ENCODE measurements at regions not wholly inside any gene's neighbourhood (a gene's known extent, or its start where the extent isn't known, plus 50 kb on each side); places are given as distances from the start of the nearest gene placed in this dataset.

DNA sequence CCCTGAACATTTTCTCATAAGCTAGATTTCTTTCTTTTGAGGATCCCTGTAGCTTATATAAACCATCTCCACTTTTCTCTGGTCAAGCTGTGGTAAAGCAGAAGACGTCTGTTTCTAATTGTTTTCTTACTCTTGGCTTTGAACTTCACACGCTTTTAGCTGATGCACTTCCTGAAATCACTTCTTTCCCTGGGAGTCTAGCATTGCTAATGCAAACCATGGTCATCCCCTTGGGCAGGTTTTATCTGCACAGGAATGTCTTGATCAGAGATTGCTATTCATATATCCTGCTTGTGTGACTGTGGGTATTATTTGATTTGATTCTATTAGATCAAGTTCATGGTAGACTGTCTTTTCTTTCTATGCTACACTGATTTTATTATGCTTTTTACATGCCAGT lies 199.2 kb upstream of the POU2AF2 start:
- no peak for DNase-seq
- no peaks in the 10 kb centered on the region for H3K4me1 ChIP-seq
- TF ChIP-seq POLR2A (IDR thresholded peaks at IDR 0.05) (no peak), CTCF (IDR thresholded peaks at IDR 0.05) (no peak)
- no peak overlapping the region for H3K4me3 ChIP-seq
- no peaks in the 10 kb centered on the region for H3K9me3 ChIP-seq
- no peaks in the 10 kb centered on the region for H3K27me3 ChIP-seq
- no peak overlapping the region for H3K27ac ChIP-seq
- H3K36me3 ChIP-seq = no peaks in the 10 kb centered on the region

GRCh38 chr11:111045874-111046273 lies 199.7 kb upstream of the POU2AF2 start:
- H3K36me3 ChIP-seq = no peaks in the 10 kb centered on the region
- H3K27me3 ChIP-seq = no peaks in the 10 kb centered on the region
- TF ChIP-seq POLR2A (IDR thresholded peaks at IDR 0.05) (no peak), CTCF (IDR thresholded peaks at IDR 0.05) (no peak)
- no peaks in the 10 kb centered on the region for H3K4me1 ChIP-seq
- DNase-seq = no peak
- H3K9me3 ChIP-seq = no peaks in the 10 kb centered on the region
- H3K4me3 ChIP-seq = no peak overlapping the region
- H3K27ac ChIP-seq = no peak overlapping the region

DNA sequence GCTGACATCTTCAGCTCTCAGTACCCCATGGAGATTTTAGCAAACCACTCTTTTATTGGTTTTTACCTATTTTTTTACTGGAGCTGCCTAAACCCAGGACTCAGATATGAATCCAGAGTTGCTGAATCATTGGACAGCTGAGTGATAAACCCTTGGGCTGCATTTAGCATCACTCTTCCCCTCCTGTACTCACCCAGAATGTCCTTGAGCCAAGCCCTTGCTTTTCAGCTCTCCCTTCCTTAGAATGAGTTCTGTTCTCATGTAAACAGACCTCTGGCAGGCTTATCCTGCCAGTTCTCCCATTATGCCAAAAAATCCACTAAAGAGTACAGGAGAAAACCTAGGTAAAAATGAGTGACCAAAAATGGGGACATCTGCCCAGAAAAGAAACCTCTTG lies 200.1 kb upstream of the POU2AF2 start:
- Histone ChIP-seq H3K27ac (no peak overlapping the region), H3K9me3 (no peaks in the 10 kb centered on the region), H3K4me3 (no peak overlapping the region), H3K36me3 (no peaks in the 10 kb centered on the region), H3K27me3 (no peaks in the 10 kb centered on the region), H3K4me1 (no peaks in the 10 kb centered on the region)
- TF ChIP-seq POLR2A (IDR thresholded peaks at IDR 0.05) = no peak
- no peak for TF ChIP-seq CTCF (IDR thresholded peaks at IDR 0.05)
- no peak for DNase-seq

- no peaks in the 10 kb centered on the region for H3K9me3 ChIP-seq
- DNase-seq = no peak
- no peak overlapping the region for H3K4me3 ChIP-seq
- no peaks in the 10 kb centered on the region for H3K27me3 ChIP-seq
- H3K36me3 ChIP-seq = no peaks in the 10 kb centered on the region
- no peak overlapping the region for H3K27ac ChIP-seq
- TF ChIP-seq CTCF (IDR thresholded peaks at IDR 0.05) (no peak), POLR2A (IDR thresholded peaks at IDR 0.05) (no peak)
- no peaks in the 10 kb centered on the region for H3K4me1 ChIP-seq
These were observed 200.6 kb upstream of the POU2AF2 start for GRCh38 chr11:111044751-111045406.

- Histone ChIP-seq H3K9me3 (no peaks in the 10 kb centered on the region), H3K36me3 (no peaks in the 10 kb centered on the region), H3K4me1 (no peaks in the 10 kb centered on the region), H3K4me3 (no peak overlapping the region), H3K27ac (no peak overlapping the region), H3K27me3 (no peaks in the 10 kb centered on the region)
- no peak for TF ChIP-seq CTCF (IDR thresholded peaks at IDR 0.05)
- no peak for TF ChIP-seq POLR2A (IDR thresholded peaks at IDR 0.05)
- no peak for DNase-seq
These were observed 205.5 kb upstream of the POU2AF2 start for GRCh38 chr11:111039982-111040381.

- TF ChIP-seq CTCF (IDR thresholded peaks at IDR 0.05) = no peak
- no peak for TF ChIP-seq POLR2A (IDR thresholded peaks at IDR 0.05)
- H3K27ac ChIP-seq = no peak overlapping the region
These were observed 209.8 kb upstream of the POU2AF2 start for GRCh38 chr11:111035746-111036145.

More at GRCh38 chr11:111035746-111036145, 209.8 kb upstream of the POU2AF2 start:
- Histone ChIP-seq H3K9me3 (no peaks in the 10 kb centered on the region), H3K36me3 (no peaks in the 10 kb centered on the region), H3K27me3 (no peaks in the 10 kb centered on the region), H3K4me1 (no peaks in the 10 kb centered on the region), H3K4me3 (no peak overlapping the region)
- DNase-seq = no peak
